ENCODE measurements at regions not wholly inside any gene's neighbourhood (a gene's known extent, or its start where the extent isn't known, plus 50 kb on each side); places are given as distances from the start of the nearest gene placed in this dataset.

- ATAC-seq (no peak), DNase-seq (no peak)
- H3K9me3 Mint-ChIP-seq: peaks cover 8 to 30% of the 10 kb centered on the region in 2 donors
- Histone ChIP-seq H3K9me3 (ENCODE audit: control insufficient read depth, insufficient read depth, low read length) (no peaks in the 10 kb centered on the region), H3K36me3 (ENCODE audit: control insufficient read depth, insufficient read depth, low read length) (no peaks in the 10 kb centered on the region), H3K4me1 (ENCODE audit: control insufficient read depth, insufficient read depth, low read length) (no peaks in the 10 kb centered on the region), H3K27me3 (ENCODE audit: control insufficient read depth, insufficient read depth, low read length) (no peaks in the 10 kb centered on the region), H3K27ac (ENCODE audit: low read length) (no peak overlapping the region), H3K4me3 (ENCODE audit: low read length) (no peak overlapping the region)
- TF ChIP-seq CTCF (IDR thresholded peaks at IDR 0.05): no peak
- no peak overlapping the region for H3K27ac Mint-ChIP-seq
- intact Hi-C loops (cut with micrococcal nuclease): no loop called here
- no peaks in the 10 kb centered on the region for H3K27me3 Mint-ChIP-seq (ENCODE audit: low read depth in 2 of 2)
- H3K4me1 Mint-ChIP-seq: no peaks in the 10 kb centered on the region
- peaks cover 6% of the 10 kb centered on the region for H3K36me3 Mint-ChIP-seq
- 92% methylated on average over 2 of the region's 2 CpGs for WGBS (ENCODE audit: insufficient coverage)
- no peak overlapping the region for H3K4me3 Mint-ChIP-seq
Measured at GRCh38 chr2:155519529-155520130, 812.9 kb downstream of the NR4A2 start.

GRCh38 chr2:155518094-155518493 is 814.4 kb downstream of the NR4A2 start:
- Mint-ChIP-seq H3K27me3 (ENCODE audit: low read depth in 2 of 2) (no peaks in the 10 kb centered on the region), H3K36me3 (peaks cover 6% of the 10 kb centered on the region), H3K4me3 (no peak overlapping the region), H3K9me3 (peaks cover 10 to 29% of the 10 kb centered on the region in 2 donors), H3K27ac (no peak overlapping the region), H3K4me1 (no peaks in the 10 kb centered on the region)
- Histone ChIP-seq H3K36me3 (ENCODE audit: control insufficient read depth, insufficient read depth, low read length) (no peaks in the 10 kb centered on the region), H3K9me3 (ENCODE audit: control insufficient read depth, insufficient read depth, low read length) (no peaks in the 10 kb centered on the region), H3K27me3 (ENCODE audit: control insufficient read depth, insufficient read depth, low read length) (no peaks in the 10 kb centered on the region), H3K4me1 (ENCODE audit: control insufficient read depth, insufficient read depth, low read length) (no peaks in the 10 kb centered on the region), H3K27ac (ENCODE audit: low read length) (no peak overlapping the region), H3K4me3 (ENCODE audit: low read length) (no peak overlapping the region)
- no peak for DNase-seq
- intact Hi-C loops (cut with micrococcal nuclease): no loop called here
- 64% methylated on average over 3 of the region's 3 CpGs for WGBS (ENCODE audit: insufficient coverage)
- ATAC-seq: no peak
- TF ChIP-seq CTCF (IDR thresholded peaks at IDR 0.05): no peak

- Histone ChIP-seq H3K4me3 (ENCODE audit: low read length) (no peak overlapping the region), H3K4me1 (ENCODE audit: control insufficient read depth, insufficient read depth, low read length) (no peaks in the 10 kb centered on the region), H3K36me3 (ENCODE audit: control insufficient read depth, insufficient read depth, low read length) (no peaks in the 10 kb centered on the region), H3K27ac (ENCODE audit: low read length) (no peak overlapping the region), H3K9me3 (ENCODE audit: control insufficient read depth, insufficient read depth, low read length) (no peaks in the 10 kb centered on the region), H3K27me3 (ENCODE audit: control insufficient read depth, insufficient read depth, low read length) (no peaks in the 10 kb centered on the region)
- no peak overlapping the region for H3K4me3 Mint-ChIP-seq
- TF ChIP-seq CTCF (IDR thresholded peaks at IDR 0.05): no peak
- 89% methylated on average over 1 of the region's 1 CpG for WGBS (ENCODE audit: insufficient coverage)
- no peaks in the 10 kb centered on the region for H3K27me3 Mint-ChIP-seq (ENCODE audit: low read depth in 2 of 2)
- no peak overlapping the region for H3K27ac Mint-ChIP-seq
- peaks cover 8 to 24% of the 10 kb centered on the region in 2 donors for H3K9me3 Mint-ChIP-seq
- no peaks in the 10 kb centered on the region for H3K36me3 Mint-ChIP-seq
- intact Hi-C loops (cut with micrococcal nuclease): no loop called here
- ATAC-seq (no peak), DNase-seq (no peak)
- H3K4me1 Mint-ChIP-seq: no peaks in the 10 kb centered on the region
Measured at GRCh38 chr2:155517362-155517761, 815.2 kb downstream of the NR4A2 start.

GRCh38 chr2:155513248-155513647 is 814.8 kb downstream of the KCNJ3 start:
- Histone ChIP-seq H3K27ac (ENCODE audit: low read length) (no peak overlapping the region), H3K36me3 (ENCODE audit: control insufficient read depth, insufficient read depth, low read length) (no peaks in the 10 kb centered on the region), H3K4me3 (ENCODE audit: low read length) (no peak overlapping the region), H3K27me3 (ENCODE audit: control insufficient read depth, insufficient read depth, low read length) (no peaks in the 10 kb centered on the region), H3K9me3 (ENCODE audit: control insufficient read depth, insufficient read depth, low read length) (no peaks in the 10 kb centered on the region), H3K4me1 (ENCODE audit: control insufficient read depth, insufficient read depth, low read length) (no peaks in the 10 kb centered on the region)
- no peak overlapping the region for H3K4me3 Mint-ChIP-seq
- no peaks in the 10 kb centered on the region for H3K4me1 Mint-ChIP-seq
- H3K27me3 Mint-ChIP-seq (ENCODE audit: low read depth in 2 of 2): no peaks in the 10 kb centered on the region
- intact Hi-C loops (cut with micrococcal nuclease): no loop called here
- 91% methylated on average over 1 of the region's 1 CpG for WGBS (ENCODE audit: insufficient coverage)
- TF ChIP-seq CTCF (IDR thresholded peaks at IDR 0.05): no peak
- H3K9me3 Mint-ChIP-seq: peaks cover 7 to 22% of the 10 kb centered on the region in 2 donors
- H3K36me3 Mint-ChIP-seq: no peaks in the 10 kb centered on the region
- no peak for ATAC-seq
- no peak for DNase-seq
- no peak overlapping the region for H3K27ac Mint-ChIP-seq

Data from natural killer cell (primary cell).